HL-60 (cell line): ENCODE measurements at regions not wholly inside any gene's neighbourhood (a gene's known extent, or its start where the extent isn't known, plus 50 kb on each side); places are given as distances from the start of the nearest gene placed in this dataset.

Experiments used
- DNase-seq, 2 experiments: peaks; one replicate each; pipeline ENCODE4 v3.0.0-alpha.2; 2010 to 2020; ENCODE audit warnings: low read depth in 1 of 2, low spot score in 1 of 2
- H3K27ac ChIP-seq: fragments of 250-450 bp; sonication (Bioruptor Pico); replicated peaks from 2 replicates; pipeline ENCODE4 v1.5.1; 2020; ENCODE audit warnings: mild to moderate bottlenecking, moderate library complexity
- H3K27me3 ChIP-seq: fragments of 250-450 bp; sonication (Bioruptor Pico); 2 replicates; pipeline ENCODE4 v1.5.1; 2021; ENCODE audit warnings: mild to moderate bottlenecking, moderate library complexity; ENCODE audit not compliant: insufficient read depth, poor library complexity, severe bottlenecking
- H3K4me3 ChIP-seq: replicated peaks from 2 replicates; pipeline ENCODE4 v1.5.1; 2011; ENCODE audit warnings: mild to moderate bottlenecking, control low read depth, low read length; ENCODE audit not compliant: insufficient read depth
- GABPA ChIP-seq: IDR thresholded peaks from 2 replicates; pipeline ENCODE4 v1.6.1; 2012; ENCODE audit warnings: low read depth
- POLR2AphosphoS5 ChIP-seq: IDR thresholded peaks from 2 replicates; pipeline ENCODE4 v1.6.1; 2012; ENCODE audit warnings: low read depth
- SPI1 ChIP-seq: IDR thresholded peaks from 2 replicates; pipeline ENCODE4 v1.6.1; 2012; ENCODE audit warnings: low read depth, mild to moderate bottlenecking, borderline replicate concordance
- TF ChIP-seq, protein P1 (sequence below): IDR thresholded peaks from one replicate; pipeline ENCODE4 v1.5.1; 2011; ENCODE audit warnings: low read length, control low read depth, inconsistent platforms; ENCODE audit not compliant: insufficient read depth
- TF ChIP-seq, protein P2 (sequence below): IDR thresholded peaks from 2 replicates; pipeline ENCODE4 v1.6.1; 2012; ENCODE audit warnings: low read depth; ENCODE audit not compliant: insufficient replicate concordance

DNA sequence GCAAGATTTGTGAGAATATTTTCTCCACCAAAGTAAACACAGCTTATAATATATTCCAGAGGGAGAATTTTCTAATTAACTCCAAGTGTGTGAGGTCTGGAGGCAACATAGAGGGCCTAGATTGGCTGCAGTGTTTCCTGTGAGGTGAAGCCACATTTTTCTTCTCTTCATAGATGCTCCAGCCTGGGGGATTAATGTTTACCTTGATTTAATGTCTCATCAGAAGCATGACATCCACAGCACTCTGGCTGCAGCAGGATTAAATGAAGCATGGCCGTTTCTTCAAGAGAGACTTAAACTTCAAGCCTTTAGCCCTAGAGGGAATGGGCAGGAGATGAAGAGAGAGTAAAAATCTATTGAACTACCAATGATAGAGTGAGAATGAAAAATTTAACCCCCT lies 137.9 kb upstream of the ZBTB20 start:
- H3K27me3 ChIP-seq = no peaks in the 10 kb centered on the region
- H3K27ac ChIP-seq = no peak overlapping the region
- TF ChIP-seq POLR2AphosphoS5 = no peak
- TF ChIP-seq, protein P1, sequence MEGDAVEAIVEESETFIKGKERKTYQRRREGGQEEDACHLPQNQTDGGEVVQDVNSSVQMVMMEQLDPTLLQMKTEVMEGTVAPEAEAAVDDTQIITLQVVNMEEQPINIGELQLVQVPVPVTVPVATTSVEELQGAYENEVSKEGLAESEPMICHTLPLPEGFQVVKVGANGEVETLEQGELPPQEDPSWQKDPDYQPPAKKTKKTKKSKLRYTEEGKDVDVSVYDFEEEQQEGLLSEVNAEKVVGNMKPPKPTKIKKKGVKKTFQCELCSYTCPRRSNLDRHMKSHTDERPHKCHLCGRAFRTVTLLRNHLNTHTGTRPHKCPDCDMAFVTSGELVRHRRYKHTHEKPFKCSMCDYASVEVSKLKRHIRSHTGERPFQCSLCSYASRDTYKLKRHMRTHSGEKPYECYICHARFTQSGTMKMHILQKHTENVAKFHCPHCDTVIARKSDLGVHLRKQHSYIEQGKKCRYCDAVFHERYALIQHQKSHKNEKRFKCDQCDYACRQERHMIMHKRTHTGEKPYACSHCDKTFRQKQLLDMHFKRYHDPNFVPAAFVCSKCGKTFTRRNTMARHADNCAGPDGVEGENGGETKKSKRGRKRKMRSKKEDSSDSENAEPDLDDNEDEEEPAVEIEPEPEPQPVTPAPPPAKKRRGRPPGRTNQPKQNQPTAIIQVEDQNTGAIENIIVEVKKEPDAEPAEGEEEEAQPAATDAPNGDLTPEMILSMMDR = no peak
- TF ChIP-seq GABPA = no peak
- no peak for TF ChIP-seq SPI1
- TF ChIP-seq, protein P2, sequence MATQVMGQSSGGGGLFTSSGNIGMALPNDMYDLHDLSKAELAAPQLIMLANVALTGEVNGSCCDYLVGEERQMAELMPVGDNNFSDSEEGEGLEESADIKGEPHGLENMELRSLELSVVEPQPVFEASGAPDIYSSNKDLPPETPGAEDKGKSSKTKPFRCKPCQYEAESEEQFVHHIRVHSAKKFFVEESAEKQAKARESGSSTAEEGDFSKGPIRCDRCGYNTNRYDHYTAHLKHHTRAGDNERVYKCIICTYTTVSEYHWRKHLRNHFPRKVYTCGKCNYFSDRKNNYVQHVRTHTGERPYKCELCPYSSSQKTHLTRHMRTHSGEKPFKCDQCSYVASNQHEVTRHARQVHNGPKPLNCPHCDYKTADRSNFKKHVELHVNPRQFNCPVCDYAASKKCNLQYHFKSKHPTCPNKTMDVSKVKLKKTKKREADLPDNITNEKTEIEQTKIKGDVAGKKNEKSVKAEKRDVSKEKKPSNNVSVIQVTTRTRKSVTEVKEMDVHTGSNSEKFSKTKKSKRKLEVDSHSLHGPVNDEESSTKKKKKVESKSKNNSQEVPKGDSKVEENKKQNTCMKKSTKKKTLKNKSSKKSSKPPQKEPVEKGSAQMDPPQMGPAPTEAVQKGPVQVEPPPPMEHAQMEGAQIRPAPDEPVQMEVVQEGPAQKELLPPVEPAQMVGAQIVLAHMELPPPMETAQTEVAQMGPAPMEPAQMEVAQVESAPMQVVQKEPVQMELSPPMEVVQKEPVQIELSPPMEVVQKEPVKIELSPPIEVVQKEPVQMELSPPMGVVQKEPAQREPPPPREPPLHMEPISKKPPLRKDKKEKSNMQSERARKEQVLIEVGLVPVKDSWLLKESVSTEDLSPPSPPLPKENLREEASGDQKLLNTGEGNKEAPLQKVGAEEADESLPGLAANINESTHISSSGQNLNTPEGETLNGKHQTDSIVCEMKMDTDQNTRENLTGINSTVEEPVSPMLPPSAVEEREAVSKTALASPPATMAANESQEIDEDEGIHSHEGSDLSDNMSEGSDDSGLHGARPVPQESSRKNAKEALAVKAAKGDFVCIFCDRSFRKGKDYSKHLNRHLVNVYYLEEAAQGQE = no peak
- no peak overlapping the region for H3K4me3 ChIP-seq
- no peak for DNase-seq

DNA sequence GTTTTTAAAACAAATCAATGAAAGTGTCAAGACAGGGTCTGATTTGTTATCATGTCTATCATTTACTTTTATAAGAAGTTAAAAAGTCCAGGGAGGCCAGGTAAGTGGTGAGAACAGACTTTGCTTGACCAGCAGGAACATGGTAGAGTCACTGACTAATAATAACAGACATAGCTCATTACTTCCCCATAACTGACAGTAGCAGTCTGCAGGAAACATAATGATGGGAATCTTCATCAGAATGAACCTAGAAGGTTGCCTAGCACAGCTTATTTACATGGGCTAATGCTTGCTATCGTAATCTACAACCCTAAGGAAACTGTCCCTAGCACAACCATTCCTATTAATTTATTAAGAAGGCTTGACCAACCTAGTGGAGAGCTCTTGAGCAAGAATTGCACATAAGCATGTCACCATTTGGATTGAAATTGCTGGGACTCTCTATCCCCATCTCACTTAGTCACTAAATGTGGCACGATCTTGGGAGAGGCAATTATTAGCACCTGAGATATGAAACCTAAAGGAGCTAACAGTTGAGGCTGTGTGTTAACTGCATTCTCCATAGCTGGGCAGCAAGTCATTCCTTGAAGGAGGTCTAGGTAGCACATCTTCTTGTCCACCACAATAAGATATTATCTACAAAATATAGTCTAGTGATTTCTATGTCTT lies 139.6 kb upstream of the ZBTB20 start:
- no peak overlapping the region for H3K4me3 ChIP-seq
- DNase-seq = no peak
- no peak overlapping the region for H3K27ac ChIP-seq
- no peaks in the 10 kb centered on the region for H3K27me3 ChIP-seq
- TF ChIP-seq SPI1 (no peak), POLR2AphosphoS5 (no peak), GABPA (no peak)
- TF ChIP-seq, protein P2 = no peak
- TF ChIP-seq, protein P1 = no peak

DNA sequence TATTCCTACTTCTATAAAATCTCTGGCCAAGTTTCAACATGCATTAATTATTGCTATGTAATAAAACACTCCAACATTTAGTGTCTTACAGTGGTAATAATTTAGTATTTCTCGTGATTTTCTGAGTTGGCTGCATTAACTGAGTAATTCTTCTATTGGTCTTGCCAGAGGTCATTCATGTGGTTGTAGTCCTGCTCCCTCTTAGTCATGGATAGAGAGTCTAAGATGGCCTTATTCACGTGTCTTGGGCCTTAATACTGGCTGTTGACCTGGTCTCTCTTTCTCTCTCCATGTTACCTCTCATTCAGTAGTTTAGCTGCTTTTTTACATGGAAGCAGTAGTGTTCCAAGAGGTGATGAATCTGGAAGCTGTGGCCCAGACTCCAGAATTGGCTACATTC lies 140.1 kb upstream of the ZBTB20 start:
- Histone ChIP-seq H3K27ac (no peak overlapping the region), H3K4me3 (no peak overlapping the region), H3K27me3 (no peaks in the 10 kb centered on the region)
- no peak for DNase-seq
- TF ChIP-seq, protein P1 = no peak
- TF ChIP-seq, protein P2 = no peak
- TF ChIP-seq POLR2AphosphoS5 (no peak), GABPA (no peak), SPI1 (no peak)
